Epithelial cell of esophagus (primary cell): ENCODE measurements at regions not wholly inside any gene's neighbourhood (a gene's known extent, or its start where the extent isn't known, plus 50 kb on each side); places are given as distances from the start of the nearest gene placed in this dataset.

Experiments used
- DNase-seq: peaks from one replicate; pipeline ENCODE4 v3.0.0; 2010; ENCODE audit warnings: low read depth
- H3K4me3 ChIP-seq: 2 replicates; pipeline ENCODE4 v1.5.1; 2011; ENCODE audit warnings: mild to moderate bottlenecking, low read length, control low read depth
- TF ChIP-seq, protein P1 (sequence below): IDR thresholded peaks from 2 replicates; pipeline ENCODE4 v1.5.1; 2011; ENCODE audit warnings: low read depth, mild to moderate bottlenecking, low read length, control low read depth, inconsistent platforms; ENCODE audit not compliant: insufficient read depth; ENCODE audit errors: missing control alignments

DNA sequence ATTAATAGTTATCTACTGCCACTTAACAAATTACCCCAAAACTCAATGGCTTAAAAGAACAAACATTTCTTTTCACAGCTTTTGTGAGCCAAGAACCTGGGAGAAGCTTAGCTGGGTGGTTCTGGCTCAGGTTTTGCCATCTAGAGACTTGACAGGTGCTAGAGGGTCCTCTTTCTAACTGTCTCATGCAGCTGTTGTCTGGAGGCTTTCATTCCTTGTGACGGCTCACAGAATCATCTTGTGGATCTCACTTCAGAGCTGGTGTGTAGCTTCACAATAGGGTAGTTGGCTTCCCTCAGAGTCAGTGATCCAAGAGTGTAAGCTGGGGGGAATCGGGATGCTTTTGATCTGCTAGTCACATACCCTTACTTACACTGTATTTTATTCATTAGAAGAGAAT lies 81.2 kb upstream of the APC start:
- no peak overlapping the region for H3K4me3 ChIP-seq
- TF ChIP-seq, protein P1, sequence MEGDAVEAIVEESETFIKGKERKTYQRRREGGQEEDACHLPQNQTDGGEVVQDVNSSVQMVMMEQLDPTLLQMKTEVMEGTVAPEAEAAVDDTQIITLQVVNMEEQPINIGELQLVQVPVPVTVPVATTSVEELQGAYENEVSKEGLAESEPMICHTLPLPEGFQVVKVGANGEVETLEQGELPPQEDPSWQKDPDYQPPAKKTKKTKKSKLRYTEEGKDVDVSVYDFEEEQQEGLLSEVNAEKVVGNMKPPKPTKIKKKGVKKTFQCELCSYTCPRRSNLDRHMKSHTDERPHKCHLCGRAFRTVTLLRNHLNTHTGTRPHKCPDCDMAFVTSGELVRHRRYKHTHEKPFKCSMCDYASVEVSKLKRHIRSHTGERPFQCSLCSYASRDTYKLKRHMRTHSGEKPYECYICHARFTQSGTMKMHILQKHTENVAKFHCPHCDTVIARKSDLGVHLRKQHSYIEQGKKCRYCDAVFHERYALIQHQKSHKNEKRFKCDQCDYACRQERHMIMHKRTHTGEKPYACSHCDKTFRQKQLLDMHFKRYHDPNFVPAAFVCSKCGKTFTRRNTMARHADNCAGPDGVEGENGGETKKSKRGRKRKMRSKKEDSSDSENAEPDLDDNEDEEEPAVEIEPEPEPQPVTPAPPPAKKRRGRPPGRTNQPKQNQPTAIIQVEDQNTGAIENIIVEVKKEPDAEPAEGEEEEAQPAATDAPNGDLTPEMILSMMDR, result no peak
- no peak for DNase-seq

DNA sequence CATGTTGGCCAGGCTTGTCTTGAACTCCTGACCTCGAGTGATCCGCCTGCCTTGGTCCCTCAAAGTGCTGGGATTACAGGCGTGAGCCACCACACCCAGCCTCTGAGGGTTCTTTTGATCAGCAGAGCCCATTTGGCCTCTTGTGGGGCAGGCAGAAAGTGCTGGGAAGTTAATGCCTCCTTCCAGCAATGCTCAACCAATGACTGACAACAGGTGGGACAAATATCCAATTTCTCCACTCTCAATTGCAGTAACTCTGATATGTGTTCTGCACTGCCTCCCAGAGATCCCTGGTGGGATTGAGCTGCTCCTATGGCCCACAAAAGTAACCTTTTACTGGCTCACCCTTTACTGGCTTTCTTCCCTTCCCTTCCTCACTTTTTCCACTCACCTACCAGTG lies 79.9 kb upstream of the APC start:
- no peak for DNase-seq
- H3K4me3 ChIP-seq, result no peak overlapping the region
- TF ChIP-seq, protein P1, result no peak

DNA sequence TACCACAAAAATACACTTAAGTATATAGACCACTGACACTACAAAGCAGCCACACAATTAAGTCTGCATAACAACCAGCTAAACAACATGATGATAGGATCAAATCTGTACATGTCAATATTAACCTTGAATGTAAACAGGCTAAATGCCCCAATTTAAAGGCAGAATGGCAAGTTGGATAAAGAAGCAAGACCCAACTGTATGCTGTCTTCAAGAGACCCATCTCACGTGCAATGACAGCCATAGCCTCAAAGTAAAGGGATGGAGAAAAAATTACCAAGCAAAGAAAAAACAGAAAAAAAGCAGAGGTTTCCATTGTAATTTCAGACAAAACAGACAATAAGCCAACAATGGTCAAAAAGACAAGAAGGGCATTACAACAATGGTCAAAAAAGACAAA lies 77.3 kb upstream of the APC start:
- TF ChIP-seq, protein P1, result no peak
- no peak overlapping the region for H3K4me3 ChIP-seq
- no peak for DNase-seq

DNA sequence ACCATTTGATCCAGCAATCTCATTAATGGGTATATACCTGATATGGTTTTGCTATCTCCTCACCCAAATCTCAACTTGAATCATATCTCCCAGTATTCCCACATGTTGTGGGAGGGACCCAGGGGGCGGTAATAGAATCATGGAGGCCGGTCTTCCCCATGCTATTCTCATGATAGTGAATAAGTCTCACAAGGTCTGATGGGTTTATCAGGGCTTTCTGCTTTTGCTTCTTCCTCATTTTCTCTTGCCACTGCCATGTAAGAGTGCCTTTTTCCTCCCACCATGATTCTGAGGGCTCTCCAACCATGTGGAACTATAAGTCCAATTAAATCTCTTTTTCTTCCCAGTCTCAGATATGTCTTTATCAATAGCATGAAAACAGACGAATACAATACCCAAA lies 74.5 kb upstream of the APC start:
- TF ChIP-seq, protein P1, result no peak
- no peak for DNase-seq
- H3K4me3 ChIP-seq, result no peak overlapping the region

DNA sequence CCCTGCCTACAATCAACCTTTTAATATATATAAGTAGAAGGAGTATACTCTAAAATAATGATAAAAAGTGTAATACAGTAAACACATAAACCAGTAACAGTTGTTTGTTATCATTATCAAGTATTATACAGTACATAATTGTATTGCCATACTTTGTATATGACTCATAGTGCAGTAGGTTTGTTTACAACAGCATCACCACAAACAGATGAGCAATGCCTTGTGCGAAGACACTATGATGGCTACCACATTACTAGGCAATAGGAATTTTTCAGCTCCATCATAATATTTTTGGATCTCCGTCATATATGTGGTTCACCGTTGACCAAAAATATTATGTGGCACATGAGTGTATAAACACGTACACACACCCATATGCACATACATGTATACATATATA lies 69.7 kb upstream of the APC start:
- TF ChIP-seq, protein P1, result no peak
- H3K4me3 ChIP-seq, result no peak overlapping the region
- peak; percentile 54 for DNase-seq

DNA sequence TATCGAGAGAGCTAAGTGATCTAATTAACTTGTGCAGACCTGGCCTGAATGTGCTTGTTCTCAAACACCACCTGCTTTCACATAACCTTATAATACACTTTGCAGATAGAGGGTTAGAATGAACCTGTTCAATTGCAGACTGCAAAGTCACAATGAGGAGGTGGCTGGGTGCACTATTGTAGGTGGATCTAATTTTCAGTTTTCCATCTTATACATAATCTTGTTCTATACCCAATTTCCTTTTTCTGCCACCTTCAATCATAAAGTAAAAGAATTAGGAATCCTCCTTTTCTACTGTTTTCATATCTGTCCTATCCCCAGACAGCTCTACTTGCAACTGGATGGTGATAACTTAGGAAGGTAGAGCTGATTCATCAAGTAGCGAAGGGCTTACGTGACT lies 68.8 kb upstream of the APC start:
- no peak for DNase-seq
- TF ChIP-seq, protein P1, result no peak
- no peak overlapping the region for H3K4me3 ChIP-seq

DNA sequence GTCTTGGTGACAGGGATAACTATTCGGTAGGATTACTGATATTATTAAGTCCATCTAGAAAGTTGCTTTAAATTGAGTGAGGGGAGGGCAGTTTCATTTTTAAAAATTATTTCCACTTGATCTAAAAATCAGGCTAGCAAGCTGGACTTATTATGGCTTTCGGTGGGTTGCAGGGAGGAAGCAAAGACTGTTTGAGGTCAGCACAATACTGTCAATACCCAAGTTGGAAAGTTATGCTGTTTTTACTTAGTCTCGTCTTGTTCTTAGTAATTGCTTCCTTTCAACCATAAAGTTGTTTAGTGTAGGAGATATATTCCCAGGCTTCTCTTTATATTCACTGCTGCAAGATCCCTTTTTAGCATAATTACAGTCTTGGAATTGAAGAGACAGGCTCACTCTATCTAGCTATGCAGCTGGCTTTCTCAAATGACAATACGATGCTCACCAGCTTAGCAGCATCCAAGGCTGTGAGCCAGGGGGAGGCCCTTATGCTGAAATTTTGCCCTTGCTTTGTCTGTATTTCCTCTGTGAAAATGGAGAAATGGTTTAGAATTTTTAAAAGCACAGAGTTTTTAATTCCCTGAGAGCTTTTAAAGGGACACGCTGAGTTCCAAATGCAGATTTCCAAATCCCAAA lies 68.2 kb upstream of the APC start:
- H3K4me3 ChIP-seq, result no peak overlapping the region
- TF ChIP-seq, protein P1, result no peak
- no peak for DNase-seq
